COR-L47 (cell line): ENCODE measurements at regions not wholly inside any gene's neighbourhood (a gene's known extent, or its start where the extent isn't known, plus 50 kb on each side); places are given as distances from the start of the nearest gene placed in this dataset.

Experiments used
- DNase-seq: peaks from one replicate; lab custom pipeline; 2025; lab: John Stamatoyannopoulos, UW

DNA sequence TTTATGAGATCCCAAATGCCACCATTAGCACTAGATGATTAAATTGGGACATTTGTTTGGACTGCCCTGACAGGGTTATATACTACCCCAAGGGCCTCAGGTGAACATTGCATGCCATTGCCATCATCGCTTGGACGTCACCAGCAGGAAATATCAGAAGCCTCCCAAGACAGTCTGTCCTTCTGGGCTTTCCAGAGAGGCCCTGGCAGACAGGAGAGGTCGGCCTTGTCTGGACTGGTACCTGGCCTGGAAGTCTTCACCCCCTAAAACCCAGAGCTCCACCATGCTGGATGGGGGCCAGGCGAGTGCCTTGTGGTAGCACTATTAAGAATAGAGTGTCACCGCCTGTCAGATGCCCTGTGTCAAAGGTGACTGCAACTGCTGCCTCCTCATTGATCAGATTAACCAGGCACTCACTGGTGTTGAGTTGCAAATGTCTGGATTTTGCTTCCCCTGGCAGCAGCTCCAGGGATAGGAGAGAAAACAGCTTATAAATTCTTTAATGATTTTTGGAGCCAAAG is 324.1 kb upstream of the RASGRP1 start:
- no peak for DNase-seq

DNA sequence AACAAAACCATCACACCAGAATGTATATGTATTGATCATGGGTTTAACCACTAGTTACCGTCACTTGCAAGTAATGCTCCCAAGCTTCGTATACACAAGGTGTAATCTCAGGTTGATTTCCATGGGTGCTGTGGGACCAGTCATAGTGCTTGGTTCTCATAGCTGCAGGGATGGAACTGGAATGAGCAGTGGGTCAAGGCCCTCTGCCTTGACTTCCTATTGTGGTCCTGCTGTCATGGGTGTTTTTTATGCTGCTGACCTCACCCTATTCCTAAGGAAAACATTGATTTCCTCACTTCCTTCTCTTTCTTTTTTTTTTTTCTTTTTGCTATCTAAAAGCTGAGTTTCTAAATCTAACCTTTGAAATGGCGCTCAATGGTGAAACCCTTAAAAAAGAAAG is 325.6 kb upstream of the RASGRP1 start:
- DNase-seq: no peak

DNA sequence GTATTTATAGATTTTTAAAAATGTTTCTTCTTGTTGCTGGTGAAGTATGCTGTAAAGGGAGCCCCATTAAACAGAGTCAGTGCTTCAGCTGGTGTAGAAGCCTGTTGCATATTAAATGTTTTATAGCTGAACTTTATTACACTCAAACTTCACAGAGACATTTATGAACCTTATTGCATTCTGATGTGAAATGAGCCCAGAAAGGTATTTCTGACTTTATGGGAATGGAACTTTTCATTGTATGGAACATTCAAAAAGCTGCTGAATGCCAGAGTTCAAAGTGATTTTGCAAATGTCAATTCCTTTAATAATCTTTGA is 329.3 kb upstream of the RASGRP1 start:
- DNase-seq: no peak

DNA sequence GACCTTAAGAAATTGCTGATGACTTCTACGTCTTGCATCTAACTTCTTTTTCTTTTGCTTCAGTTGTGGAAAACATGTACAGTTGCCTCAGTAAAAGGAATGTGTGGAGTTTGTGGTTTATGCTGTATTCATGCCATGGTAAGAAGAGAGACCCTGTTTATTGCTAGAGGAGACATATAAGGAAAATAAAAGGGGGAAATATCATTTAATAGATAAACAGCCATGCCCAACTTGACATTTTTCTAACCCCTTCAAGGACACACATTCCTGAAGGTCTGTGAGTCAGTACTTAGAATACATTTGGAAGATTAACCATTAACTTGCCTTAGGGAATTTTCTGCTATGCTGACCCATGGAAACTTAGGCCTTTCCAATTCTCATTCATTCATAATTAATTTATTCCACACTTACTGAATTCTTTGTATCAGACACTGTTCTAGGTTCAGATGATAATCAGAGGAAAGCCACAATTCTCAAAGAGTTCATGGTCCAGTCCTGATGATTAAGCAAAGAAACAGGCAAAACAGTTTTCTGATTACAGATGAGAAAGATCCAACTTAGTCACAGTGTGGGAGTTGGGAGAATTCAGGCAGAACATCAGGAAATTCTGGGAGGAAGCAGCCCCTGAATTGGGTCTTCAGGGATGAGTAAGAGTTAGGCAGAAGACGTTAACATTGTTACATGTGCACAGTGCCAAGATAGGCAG is 329.8 kb upstream of the RASGRP1 start:
- no peak for DNase-seq

DNA sequence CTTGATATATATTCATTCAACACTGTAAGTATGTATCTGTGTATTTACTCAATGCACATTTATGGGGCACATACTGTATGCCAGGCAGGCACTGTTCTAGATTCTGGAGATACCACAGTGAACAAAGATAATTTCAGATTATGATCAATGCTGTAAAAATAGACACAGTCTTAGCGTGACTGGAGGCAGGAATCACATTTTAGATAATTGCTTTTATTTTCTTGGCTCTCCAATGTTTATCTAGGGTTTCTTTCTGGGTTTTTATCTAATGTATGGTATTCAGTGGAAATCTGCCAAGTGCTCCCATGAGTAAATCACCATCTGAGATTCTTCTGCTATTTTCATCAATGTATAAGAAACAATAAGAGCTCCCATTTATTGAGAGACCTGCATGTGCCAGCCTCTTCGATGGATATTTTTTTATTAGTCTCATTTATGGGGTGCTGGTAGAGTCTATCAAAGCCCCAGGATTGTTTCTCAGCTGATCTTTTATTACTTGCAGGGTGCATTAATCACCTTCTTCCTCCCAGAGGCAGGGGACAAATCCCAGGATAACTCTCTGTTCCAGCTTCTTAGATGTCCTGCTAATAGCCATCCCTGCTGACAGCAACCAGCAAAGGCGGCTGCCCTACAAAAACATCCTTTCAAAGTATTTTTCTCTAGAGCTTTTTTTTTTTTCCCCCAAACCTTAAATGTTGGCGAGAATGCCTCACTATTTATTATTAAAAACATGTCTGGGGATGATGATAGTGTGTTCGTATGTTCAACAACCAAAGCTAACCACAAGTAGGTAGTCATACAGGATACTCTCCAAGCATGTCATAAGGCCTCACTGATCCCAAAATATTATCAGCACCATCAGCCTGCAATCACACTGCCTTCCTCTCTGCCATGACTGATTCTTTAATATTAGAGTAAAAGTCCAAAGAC is 331.0 kb upstream of the RASGRP1 start:
- DNase-seq: no peak

DNA sequence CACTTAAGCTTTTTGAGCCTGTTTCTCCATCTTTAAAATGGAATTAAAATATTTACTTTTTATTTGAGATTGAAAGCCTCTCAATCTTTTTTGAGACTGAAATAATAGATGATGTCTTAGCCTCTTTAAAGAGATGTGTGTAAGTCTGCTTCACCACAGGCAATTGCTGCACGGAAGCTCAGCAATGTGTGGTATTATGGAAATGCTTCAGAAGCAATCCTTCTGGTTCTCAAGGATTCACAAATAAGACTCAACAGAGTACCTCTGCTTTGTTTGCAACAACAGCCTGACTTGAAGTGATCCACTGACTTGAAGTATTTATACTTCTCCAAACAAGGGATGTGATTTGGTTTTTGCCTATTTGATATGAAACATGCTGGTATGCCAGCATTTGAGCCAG is 332.0 kb upstream of the RASGRP1 start:
- no peak for DNase-seq

DNA sequence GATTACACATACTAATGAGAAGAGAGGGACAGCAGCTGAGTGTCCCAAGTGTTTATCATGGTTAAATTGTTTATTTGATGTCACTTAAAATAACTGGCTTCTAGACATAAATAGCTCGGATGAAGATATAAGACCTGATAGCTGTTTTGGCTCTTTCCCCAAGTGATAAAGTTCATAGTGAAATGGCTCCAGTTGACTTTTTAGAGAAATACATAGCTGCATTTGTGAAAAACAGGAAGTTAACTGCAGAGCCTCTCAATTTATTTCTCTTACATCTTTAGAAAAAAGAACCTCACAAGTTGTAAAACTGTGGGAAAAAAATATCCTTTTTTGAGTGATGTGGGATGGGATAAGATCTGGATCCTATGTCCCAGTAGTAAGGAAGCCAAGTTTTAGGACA is 332.9 kb upstream of the RASGRP1 start:
- DNase-seq: no peak

DNA sequence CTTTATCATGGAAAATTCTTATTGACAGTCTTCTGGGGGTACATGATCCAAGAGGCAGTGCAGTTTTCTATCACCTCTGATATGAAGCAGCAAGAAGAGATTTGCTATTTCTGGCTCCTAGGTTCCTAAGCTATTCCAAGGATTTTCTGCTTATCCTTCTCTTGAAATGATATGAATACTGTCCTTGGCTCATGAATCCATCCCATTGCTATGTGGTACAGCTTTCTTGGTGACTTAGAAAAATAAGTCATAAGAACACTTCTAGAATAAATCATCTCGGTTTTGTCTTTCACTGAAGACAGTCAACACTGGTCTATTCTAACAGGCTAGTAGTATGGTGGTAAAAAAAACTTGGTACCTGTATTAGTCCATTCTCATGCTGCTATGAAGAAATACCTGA is 333.6 kb upstream of the RASGRP1 start:
- DNase-seq: no peak

DNA sequence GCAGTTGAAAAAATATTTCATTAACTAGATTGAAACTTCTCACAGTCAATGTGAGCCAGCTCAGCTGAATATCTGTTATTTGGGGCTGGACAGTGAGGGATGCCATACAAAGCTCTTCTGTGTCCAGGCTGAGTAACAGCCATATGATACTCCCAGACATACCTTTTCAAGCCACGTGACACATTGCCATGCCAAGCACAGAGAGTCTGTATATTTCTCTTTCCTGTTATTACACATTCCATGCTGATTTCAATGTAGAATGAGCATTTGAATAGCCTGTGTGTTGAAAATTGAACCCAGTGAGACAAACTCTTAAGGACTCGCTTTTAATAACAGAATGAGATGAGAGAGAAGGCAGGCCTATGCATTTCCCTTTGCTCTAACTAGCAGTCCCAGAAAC is 334.7 kb upstream of the RASGRP1 start:
- DNase-seq: no peak

DNA sequence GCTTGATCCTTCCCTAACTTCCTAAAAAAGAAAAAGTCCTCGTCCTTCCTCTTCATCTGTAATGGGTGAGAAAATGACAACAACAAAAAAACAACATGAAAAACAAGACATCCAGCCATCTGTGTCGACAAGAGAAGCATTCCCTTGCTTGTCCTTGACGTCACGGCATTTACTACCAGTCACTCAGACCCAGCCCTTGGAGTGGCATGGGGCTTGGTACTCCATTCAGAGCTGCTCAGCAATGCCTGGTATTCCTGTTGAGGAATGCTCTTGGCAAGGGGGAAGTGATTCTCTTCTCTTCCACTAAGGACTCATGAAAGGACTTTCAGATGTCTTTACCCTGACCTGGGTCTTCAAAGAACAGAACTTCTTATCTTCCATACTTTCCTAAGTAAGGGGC is 339.7 kb upstream of the RASGRP1 start:
- no peak for DNase-seq

DNA sequence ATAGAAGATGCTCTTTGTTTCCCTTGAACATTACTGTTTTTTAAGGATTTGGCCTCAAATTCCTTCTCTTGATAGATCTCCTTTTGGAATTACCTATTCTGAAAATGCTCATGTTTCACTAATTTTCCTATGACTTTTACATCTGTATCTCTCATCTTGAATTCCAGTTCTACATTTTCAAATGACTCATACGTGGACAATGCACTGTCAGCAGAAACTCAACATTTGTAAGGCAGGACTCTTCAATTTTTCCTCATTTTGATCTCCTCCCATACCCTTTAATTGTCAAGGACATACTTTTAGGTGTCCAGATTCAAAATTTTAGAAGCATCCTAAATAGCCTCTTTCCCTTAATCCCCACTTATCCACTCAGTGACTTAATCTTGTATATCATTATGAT is 341.0 kb upstream of the RASGRP1 start:
- no peak for DNase-seq

DNA sequence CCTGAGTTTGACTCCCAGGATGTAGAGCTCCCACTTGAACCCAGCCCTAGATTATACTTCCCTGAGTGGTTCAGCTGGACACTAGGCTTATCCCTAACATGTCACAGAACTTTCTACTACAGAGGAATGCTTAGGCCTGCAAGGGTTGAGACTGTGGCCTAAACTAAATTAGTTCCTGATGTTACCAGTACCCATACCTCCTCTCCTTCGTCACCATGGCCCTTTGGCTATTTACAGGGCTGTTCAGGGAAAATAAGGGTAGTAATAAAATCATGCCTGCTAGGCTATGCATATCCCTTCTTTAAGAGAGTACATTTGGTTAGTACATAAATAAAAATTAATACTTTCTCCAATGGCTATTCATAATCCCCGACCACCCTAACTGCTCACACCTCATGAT is 356.4 kb upstream of the RASGRP1 start:
- no peak for DNase-seq

DNA sequence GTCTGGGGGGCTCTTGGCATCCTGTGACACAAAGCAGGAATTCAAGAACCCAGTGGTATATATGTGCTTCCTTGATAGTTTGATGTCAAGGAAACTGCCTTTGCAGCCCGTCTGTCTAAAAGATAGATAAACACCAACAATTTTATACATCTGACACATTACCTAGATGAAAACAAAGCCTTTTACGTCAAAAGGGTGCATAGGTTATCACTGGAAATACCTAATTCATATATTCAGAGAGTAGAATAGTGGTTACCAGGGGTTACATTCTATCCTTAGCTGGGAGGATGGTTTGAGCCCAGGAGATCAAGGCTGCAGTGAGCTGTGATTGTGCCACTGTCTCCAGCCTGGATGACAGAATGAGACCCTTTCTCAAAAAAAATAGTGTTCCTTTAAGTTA is 356.9 kb upstream of the RASGRP1 start:
- DNase-seq: no peak

DNA sequence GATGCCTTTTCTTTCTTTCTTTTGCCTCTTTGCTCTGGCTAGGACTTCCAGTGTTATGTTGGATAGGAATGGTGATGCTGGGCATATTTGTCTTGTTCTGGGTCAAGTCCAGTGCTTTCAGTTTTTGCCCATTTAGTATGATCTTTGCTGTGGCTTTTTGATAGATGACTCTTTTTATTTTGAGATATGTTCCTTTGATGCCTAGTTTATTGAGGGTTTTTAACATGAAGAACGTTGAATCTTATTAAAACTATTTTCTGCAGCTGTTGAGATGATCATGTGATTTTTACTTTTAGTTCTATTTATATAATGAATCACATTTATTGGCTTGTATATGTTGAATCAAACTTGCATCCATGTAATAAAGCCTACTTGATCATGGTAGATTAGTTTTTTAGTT is 363.8 kb upstream of the RASGRP1 start:
- DNase-seq: no peak

DNA sequence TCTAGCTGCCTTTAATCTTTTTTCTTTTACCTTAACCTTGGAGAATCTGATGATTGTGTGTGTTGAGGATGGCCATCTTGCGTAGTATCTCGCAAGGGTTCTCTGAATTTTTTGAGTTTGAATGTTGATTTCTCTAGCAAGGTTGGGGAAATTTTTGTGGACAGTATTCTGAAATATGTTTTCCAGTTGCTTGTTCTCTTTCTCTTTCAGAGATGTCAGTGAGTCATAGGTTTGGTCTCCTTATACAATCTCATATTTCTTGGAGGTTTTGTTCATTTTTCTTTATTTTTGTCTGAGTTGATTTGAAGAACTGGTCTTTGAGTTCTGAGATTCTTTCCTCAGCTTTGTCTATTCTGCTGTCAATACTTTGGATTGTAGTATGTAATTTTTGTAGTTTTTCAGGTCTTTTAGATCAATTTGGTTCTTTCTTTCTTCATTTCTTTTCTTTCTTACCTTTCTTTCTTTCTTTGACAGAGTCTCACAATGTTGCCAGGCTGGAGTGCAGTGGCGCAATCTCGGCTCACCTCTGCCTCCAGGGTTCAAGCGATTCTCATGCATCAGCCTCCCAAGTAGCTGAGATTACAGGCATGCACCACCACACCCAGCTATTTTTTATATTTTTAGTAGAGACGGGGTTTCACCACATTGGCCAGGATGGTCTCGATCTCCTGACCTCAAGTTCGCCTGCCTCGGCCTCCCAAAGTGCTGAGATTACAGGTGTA is 366.4 kb upstream of the RASGRP1 start:
- DNase-seq: no peak

DNA sequence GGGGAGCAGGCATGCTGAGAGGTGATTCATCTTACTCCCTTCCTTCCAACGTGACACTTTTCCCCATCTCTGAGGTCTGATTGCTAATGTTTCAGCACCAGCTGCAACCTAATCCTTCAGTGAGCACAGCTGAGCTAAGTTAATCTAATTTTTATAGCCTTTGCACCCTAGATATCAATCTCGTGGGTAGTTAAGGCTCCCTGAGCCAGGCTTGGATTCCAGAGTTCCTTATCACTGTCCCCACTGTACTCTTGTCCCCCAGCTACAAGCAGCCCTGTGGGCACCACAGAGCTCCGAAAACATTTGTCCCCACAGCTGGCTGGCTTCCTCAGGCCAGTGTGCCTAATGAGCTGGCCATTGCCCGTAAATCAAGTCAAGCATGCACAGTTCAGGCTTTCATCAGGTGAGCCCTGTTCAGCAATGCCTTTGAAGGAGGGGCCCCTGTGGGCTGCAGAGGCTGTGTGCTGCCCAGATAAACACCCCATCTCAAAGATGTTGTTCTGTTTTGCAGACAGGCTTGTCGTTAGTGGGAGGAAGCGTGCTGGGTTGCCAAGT is 376.9 kb upstream of the RASGRP1 start:
- no peak for DNase-seq

DNA sequence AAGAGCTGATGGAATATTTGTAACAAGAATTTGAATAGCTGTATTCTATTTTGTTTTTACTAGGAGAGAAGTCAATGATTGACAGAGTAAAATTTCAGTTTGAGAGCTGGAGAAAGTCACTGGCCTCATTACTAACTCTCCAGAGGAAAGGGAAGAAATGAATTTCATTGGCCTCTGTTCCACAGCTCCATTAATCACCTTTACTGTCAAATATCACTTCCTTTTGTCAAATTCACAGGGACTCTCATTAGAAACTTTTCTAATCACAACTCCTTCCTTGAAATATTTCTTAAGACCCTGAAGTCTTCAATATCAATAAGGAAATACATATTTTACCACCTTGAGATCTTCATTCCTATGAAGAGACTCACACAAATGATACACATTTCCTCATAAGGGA is 379.9 kb upstream of the RASGRP1 start:
- DNase-seq: no peak

DNA sequence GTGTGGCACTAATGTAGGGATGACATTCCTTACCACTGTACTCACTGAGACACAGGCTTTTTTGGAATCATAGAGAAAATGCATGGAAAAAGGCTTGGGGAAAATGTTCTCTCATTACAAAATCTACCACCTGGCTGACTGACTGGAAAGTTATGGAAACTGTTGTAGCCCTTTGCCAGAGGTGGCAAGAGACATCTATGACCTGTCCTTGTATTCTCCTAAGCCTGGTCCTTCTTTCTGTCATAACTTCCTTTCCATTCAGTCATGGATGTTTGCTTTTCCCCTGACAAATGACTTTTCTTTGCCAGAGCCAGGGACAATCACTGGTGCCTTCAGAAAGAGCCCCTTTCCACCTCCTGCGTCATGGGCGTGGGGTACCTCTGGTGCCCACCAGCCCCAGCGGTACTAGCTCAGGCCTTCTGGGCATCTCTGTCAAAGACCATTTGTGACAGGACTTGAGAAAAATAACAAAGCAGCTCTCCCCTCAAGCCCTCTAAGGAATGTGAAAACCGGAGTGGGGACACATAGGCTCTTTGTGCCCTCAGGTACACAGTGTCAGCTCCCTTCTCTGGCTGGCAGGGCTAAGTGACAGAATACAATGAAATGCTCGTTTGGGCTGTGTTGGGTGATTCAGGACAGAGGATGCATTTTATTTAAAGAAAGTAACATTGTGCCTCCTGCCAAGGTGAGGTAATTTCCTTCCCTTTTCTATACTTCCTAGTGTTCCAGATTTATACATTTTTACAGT is 381.1 kb upstream of the RASGRP1 start:
- no peak for DNase-seq

DNA sequence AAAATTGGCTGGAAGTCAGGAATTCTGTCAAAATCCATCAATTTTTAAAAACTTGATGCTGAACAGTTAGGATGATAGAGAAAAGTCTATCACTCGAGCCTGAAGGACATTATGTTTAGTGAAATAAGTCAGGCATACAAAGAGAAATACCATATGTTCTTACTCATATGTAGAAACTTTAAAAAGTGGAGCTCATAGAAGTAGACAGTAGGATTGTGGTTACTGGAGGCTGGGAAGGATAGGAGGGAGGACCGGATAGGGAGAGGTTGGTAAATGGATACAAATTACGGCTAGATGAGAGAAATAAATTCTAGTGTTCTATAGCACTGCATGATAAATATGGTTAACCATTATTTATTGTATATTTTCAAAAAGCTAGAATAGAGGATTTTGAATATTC is 389.5 kb upstream of the RASGRP1 start:
- no peak for DNase-seq

DNA sequence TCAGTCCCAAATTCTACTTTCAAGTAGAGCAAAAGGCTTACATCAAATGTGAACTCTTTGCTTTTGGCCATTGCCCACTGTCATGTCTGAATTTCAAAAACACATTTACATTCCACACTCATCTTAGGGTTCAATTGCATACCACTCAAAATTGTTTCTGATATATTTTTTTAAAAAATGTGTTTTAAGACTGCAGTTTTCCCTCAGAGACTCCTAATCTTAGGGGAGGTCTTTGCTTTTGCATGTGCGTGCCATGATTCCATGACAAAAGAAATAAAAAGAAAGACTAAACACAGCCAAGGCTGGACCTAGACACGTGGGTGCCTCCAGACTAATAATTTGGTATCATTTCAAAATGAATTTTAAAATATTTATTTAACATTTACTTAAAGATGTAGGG is 396.8 kb upstream of the RASGRP1 start:
- DNase-seq: no peak

DNA sequence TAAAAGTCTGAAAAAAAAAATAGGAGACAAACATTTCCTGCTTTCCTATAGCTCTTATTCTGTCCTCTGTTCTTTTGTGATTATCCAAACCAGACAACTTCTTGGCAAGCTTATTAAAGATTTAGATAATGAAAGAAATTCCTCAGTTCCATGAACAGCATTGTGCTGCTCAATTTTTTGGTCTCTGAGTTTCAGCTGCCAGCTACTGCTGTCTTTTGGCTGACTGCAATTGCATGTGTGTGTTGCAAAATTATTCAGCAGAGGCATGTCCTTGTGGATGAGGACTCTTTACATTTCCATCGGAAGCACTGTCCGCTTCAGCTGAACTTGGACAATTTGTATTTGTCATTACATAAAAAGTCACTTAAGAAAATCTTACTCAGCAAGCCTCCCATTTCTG is 397.3 kb upstream of the RASGRP1 start:
- DNase-seq: no peak

DNA sequence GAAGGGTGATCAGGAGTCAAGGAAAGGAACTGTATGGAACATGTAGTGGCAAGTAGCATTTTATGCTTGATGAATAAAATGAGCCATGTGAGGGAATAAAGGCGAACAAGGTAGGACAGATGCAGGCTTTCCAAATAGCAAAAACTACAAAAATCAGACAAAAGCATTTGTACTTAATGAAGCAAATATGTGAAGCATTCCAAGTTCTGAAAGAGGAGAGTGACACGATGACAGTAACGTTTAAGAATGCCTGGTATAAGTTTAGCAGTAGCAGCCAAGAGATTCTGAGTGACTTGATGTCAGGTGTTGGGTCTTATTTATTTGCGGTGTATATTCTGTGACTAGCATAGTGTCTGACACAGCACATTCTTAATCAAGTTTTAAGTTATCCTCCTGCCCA is 408.2 kb upstream of the RASGRP1 start:
- no peak for DNase-seq
